ENCODE measurements at regions not wholly inside any gene's neighbourhood (a gene's known extent, or its start where the extent isn't known, plus 50 kb on each side); places are given as distances from the start of the nearest gene placed in this dataset.

GRCh38 chr18:35777039-35777438 is 195.4 kb upstream of the RMP24 start:
- intact Hi-C loops (cut with DNase I), result no loop called here
- no peak for DNase-seq
- no peak for TF ChIP-seq POLR2A (IDR thresholded peaks at IDR 0.05)
- no peak for TF ChIP-seq CTCF (IDR thresholded peaks at IDR 0.05)
- no peaks in the 10 kb centered on the region for H3K9me3 ChIP-seq (replicated peaks in 1 of 3)
- no peaks in the 10 kb centered on the region for H3K36me3 ChIP-seq (replicated peaks in 1 of 2)
- H3K4me3 ChIP-seq, result no peak overlapping the region
- WGBS, 4 donors, result 79 to 85% (median 82%) methylated on average over 4 of the region's 4 CpGs
- no peaks in the 10 kb centered on the region for H3K27me3 ChIP-seq
- H3K27ac ChIP-seq, result no peak overlapping the region
- H3K4me1 ChIP-seq (replicated peaks in 1 of 2), result peaks cover 0 to 4% of the 10 kb centered on the region in 2 donors

- DNase-seq, result no peak
- no peak for TF ChIP-seq POLR2A (IDR thresholded peaks at IDR 0.05)
- TF ChIP-seq CTCF (IDR thresholded peaks at IDR 0.05), result no peak
Observed at GRCh38 chr18:35778850-35779627, 193.4 kb upstream of the RMP24 start.

GRCh38 chr18:35780937-35781336 is 191.5 kb upstream of the RMP24 start:
- 69 to 76% (median 72%) methylated on average over 5 of the region's 5 CpGs for WGBS, 4 donors
- TF ChIP-seq CTCF (IDR thresholded peaks at IDR 0.05), result no peak
- TF ChIP-seq POLR2A (IDR thresholded peaks at IDR 0.05), result no peak
- DNase-seq, result no peak
- Histone ChIP-seq H3K27ac (no peak overlapping the region), H3K4me1 (replicated peaks in 1 of 2) (peaks cover 0 to 4% of the 10 kb centered on the region in 2 donors), H3K4me3 (no peak overlapping the region), H3K27me3 (no peaks in the 10 kb centered on the region), H3K36me3 (replicated peaks in 1 of 2) (no peaks in the 10 kb centered on the region), H3K9me3 (replicated peaks in 1 of 3) (no peaks in the 10 kb centered on the region)
- intact Hi-C loops (cut with DNase I), result no loop called here

More at GRCh38 chr18:35778850-35779627, 193.4 kb upstream of the RMP24 start:
- H3K4me1 ChIP-seq (replicated peaks in 1 of 2), result peaks cover 0 to 4% of the 10 kb centered on the region in 2 donors
- H3K9me3 ChIP-seq (replicated peaks in 1 of 3), result no peaks in the 10 kb centered on the region
- no peak overlapping the region for H3K4me3 ChIP-seq
- intact Hi-C loops (cut with DNase I), result no loop called here
- WGBS, 4 donors, result 43 to 54% (median 50%) methylated on average over 4 of the region's 4 CpGs
- no peak overlapping the region for H3K27ac ChIP-seq
- H3K27me3 ChIP-seq, result no peaks in the 10 kb centered on the region
- no peaks in the 10 kb centered on the region for H3K36me3 ChIP-seq (replicated peaks in 1 of 2)

GRCh38 chr18:35782926-35783325 is 189.6 kb upstream of the RMP24 start:
- intact Hi-C loops (cut with DNase I), result no loop called here
- no peaks in the 10 kb centered on the region for H3K36me3 ChIP-seq (replicated peaks in 1 of 2)
- WGBS, 4 donors, result 76 to 88% (median 82%) methylated on average over 3 of the region's 3 CpGs
- no peaks in the 10 kb centered on the region for H3K4me1 ChIP-seq (replicated peaks in 1 of 2)
- H3K4me3 ChIP-seq, result no peak overlapping the region
- no peaks in the 10 kb centered on the region for H3K27me3 ChIP-seq
- H3K9me3 ChIP-seq (replicated peaks in 1 of 3), result no peaks in the 10 kb centered on the region
- no peak for DNase-seq
- no peak for TF ChIP-seq CTCF (IDR thresholded peaks at IDR 0.05)
- TF ChIP-seq POLR2A (IDR thresholded peaks at IDR 0.05), result no peak
- no peak overlapping the region for H3K27ac ChIP-seq

Measured in adrenal gland (tissue), 9 donors.